ENCODE measurements at regions not wholly inside any gene's neighbourhood (a gene's known extent, or its start where the extent isn't known, plus 50 kb on each side); places are given as distances from the start of the nearest gene placed in this dataset.

DNA sequence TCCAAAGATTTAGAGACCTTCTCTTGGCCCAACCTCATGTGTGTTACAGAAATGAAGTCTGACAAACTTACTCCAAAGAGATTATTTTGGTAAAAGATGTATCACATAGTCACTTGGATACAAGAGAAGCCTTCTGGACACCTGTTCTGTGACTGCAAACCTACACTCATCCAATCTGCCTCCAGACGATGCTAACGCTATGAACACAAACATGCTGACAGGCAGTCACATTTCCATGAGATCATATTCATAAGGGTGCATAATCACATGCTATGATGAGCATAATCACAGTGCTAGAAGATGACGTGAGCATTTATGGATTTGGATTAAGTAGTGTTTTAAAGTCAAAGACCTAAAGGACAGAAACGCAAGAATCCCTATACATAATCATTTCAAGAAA lies 340.2 kb downstream of the HACE1 start:
- intact Hi-C loops (cut with micrococcal nuclease; ENCODE audit: unreplicated experiment) (no loop called here), in situ Hi-C loops (cut with MboI) (no loop called here)
- Histone ChIP-seq H3K27me3 (replicated peaks in 1 of 2; ENCODE audit: control insufficient read depth in 2 of 2, insufficient read depth in 2 of 2, low read length in 1 of 2) (no peaks in the 10 kb centered on the region), H2AFZ (ENCODE audit: control insufficient read depth, low read depth, low read length) (no peak overlapping the region), H4K20me1 (ENCODE audit: control insufficient read depth, insufficient read depth) (no peaks in the 10 kb centered on the region), H3K9me3 (replicated peaks; ENCODE audit: control insufficient read depth, insufficient read depth, low read length) (no peaks in the 10 kb centered on the region), H3K27ac (ENCODE audit: control insufficient read depth, insufficient read depth) (no peak overlapping the region), H3K36me3 (ENCODE audit: control insufficient read depth in 2 of 2, insufficient read depth in 2 of 2, low read length in 1 of 2) (no peaks in the 10 kb centered on the region), H3K9ac (ENCODE audit: control insufficient read depth, insufficient read depth, low read length) (no peak overlapping the region), H3K4me2 (ENCODE audit: control insufficient read depth, insufficient read depth) (no peak overlapping the region), H3K79me2 (ENCODE audit: control insufficient read depth, insufficient read depth, low read length) (no peaks in the 10 kb centered on the region), H3K4me3 (no peak overlapping the region), H3K4me1 (ENCODE audit: control insufficient read depth, insufficient read depth, low read length) (no peaks in the 10 kb centered on the region)
- CTCF ChIA-PET, result no interaction called here
- TF ChIP-seq ZNF217 (IDR thresholded peaks at IDR 0.05), result no peak
- TF ChIP-seq ZNF24 (IDR thresholded peaks at IDR 0.05), result no peak
- no peak for TF ChIP-seq SIN3A (IDR thresholded peaks at IDR 0.05; ENCODE audit: low read depth, low read length)
- TF ChIP-seq NBN (IDR thresholded peaks at IDR 0.05), result no peak
- TF ChIP-seq, protein P1, sequence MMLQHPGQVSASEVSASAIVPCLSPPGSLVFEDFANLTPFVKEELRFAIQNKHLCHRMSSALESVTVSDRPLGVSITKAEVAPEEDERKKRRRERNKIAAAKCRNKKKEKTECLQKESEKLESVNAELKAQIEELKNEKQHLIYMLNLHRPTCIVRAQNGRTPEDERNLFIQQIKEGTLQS (IDR thresholded peaks at IDR 0.05; ENCODE audit: borderline replicate concordance, extremely low read depth, low read depth, low read length), result no peak
- TF ChIP-seq, protein P2, sequence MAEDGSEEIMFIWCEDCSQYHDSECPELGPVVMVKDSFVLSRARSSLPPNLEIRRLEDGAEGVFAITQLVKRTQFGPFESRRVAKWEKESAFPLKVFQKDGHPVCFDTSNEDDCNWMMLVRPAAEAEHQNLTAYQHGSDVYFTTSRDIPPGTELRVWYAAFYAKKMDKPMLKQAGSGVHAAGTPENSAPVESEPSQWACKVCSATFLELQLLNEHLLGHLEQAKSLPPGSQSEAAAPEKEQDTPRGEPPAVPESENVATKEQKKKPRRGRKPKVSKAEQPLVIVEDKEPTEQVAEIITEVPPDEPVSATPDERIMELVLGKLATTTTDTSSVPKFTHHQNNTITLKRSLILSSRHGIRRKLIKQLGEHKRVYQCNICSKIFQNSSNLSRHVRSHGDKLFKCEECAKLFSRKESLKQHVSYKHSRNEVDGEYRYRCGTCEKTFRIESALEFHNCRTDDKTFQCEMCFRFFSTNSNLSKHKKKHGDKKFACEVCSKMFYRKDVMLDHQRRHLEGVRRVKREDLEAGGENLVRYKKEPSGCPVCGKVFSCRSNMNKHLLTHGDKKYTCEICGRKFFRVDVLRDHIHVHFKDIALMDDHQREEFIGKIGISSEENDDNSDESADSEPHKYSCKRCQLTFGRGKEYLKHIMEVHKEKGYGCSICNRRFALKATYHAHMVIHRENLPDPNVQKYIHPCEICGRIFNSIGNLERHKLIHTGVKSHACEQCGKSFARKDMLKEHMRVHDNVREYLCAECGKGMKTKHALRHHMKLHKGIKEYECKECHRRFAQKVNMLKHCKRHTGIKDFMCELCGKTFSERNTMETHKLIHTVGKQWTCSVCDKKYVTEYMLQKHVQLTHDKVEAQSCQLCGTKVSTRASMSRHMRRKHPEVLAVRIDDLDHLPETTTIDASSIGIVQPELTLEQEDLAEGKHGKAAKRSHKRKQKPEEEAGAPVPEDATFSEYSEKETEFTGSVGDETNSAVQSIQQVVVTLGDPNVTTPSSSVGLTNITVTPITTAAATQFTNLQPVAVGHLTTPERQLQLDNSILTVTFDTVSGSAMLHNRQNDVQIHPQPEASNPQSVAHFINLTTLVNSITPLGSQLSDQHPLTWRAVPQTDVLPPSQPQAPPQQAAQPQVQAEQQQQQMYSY (CRISPR knock-in tag; IDR thresholded peaks at IDR 0.05), result no peak
- no peak for TF ChIP-seq ATF2 (IDR thresholded peaks at IDR 0.05; ENCODE audit: low read length)
- TF ChIP-seq, protein P3, sequence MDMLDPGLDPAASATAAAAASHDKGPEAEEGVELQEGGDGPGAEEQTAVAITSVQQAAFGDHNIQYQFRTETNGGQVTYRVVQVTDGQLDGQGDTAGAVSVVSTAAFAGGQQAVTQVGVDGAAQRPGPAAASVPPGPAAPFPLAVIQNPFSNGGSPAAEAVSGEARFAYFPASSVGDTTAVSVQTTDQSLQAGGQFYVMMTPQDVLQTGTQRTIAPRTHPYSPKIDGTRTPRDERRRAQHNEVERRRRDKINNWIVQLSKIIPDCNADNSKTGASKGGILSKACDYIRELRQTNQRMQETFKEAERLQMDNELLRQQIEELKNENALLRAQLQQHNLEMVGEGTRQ (IDR thresholded peaks at IDR 0.05; ENCODE audit: borderline replicate concordance, low read depth, low read length), result no peak
- no peak for TF ChIP-seq ESRRA (IDR thresholded peaks at IDR 0.05; ENCODE audit: low read length)
- no peak for TF ChIP-seq NRF1 (conservative IDR thresholded peaks at IDR 0.05; ENCODE audit: low read depth, low read length)
- TF ChIP-seq CBFB (IDR thresholded peaks at IDR 0.05; ENCODE audit: low read depth), result no peak
- TF ChIP-seq, protein P4, sequence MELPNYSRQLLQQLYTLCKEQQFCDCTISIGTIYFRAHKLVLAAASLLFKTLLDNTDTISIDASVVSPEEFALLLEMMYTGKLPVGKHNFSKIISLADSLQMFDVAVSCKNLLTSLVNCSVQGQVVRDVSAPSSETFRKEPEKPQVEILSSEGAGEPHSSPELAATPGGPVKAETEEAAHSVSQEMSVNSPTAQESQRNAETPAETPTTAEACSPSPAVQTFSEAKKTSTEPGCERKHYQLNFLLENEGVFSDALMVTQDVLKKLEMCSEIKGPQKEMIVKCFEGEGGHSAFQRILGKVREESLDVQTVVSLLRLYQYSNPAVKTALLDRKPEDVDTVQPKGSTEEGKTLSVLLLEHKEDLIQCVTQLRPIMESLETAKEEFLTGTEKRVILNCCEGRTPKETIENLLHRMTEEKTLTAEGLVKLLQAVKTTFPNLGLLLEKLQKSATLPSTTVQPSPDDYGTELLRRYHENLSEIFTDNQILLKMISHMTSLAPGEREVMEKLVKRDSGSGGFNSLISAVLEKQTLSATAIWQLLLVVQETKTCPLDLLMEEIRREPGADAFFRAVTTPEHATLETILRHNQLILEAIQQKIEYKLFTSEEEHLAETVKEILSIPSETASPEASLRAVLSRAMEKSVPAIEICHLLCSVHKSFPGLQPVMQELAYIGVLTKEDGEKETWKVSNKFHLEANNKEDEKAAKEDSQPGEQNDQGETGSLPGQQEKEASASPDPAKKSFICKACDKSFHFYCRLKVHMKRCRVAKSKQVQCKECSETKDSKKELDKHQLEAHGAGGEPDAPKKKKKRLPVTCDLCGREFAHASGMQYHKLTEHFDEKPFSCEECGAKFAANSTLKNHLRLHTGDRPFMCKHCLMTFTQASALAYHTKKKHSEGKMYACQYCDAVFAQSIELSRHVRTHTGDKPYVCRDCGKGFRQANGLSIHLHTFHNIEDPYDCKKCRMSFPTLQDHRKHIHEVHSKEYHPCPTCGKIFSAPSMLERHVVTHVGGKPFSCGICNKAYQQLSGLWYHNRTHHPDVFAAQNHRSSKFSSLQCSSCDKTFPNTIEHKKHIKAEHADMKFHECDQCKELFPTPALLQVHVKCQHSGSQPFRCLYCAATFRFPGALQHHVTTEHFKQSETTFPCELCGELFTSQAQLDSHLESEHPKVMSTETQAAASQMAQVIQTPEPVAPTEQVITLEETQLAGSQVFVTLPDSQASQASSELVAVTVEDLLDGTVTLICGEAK (IDR thresholded peaks at IDR 0.05; ENCODE audit: borderline replicate concordance), result no peak
- no peak for TF ChIP-seq YBX1 (IDR thresholded peaks at IDR 0.05)
- no peak for TF ChIP-seq BACH1 (IDR thresholded peaks at IDR 0.05; ENCODE audit: borderline replicate concordance)
- no peak for TF ChIP-seq BMI1 (IDR thresholded peaks at IDR 0.05; ENCODE audit: borderline replicate concordance)
- no peak for TF ChIP-seq POLR2A (IDR thresholded peaks at IDR 0.05; ENCODE audit: low read depth, low read length)
- TF ChIP-seq POU2F2 (IDR thresholded peaks at IDR 0.05; ENCODE audit: borderline replicate concordance, low read depth, low read length), result no peak
- ATAC-seq (no peak), FAIRE-seq (no peak), DNase-seq (ENCODE audit: low read depth, low spot score) (no peak)
- BruUV-seq (replicated peaks), result no TSS peak
- POLR2A ChIA-PET, result no interaction called here
- RAD21 ChIA-PET (ENCODE audit: unreplicated experiment), result no interaction called here
- 67% methylated on average over 4 of the region's 4 CpGs for WGBS (ENCODE audit: insufficient coverage, insufficient replicate concordance, low lambda C conversion rate, missing lambda C conversion rate)
- SMC1A ChIA-PET (ENCODE audit: uncharacterized antibody, unreplicated experiment), result no interaction called here
